Activated naive CD4-positive, alpha-beta T cell treated with anti-CD3 and anti-CD28 coated beads for 36 hours (primary cell): ENCODE measurements at regions not wholly inside any gene's neighbourhood (a gene's known extent, or its start where the extent isn't known, plus 50 kb on each side); places are given as distances from the start of the nearest gene placed in this dataset.
"Not testable (repeated sequence)": the region's sequence is repeated elsewhere in the genome, so short reads cannot be mapped to it uniquely, and the experiment has no call there.

Experiments
- CTCF ChIA-PET: fragments of 350-600 bp; sonication (Branson Sonifier 250); formaldehyde crosslinking; loops from one replicate; lab custom pipeline; 2021; ENCODE audit warnings: antibody characterized with exemption; lab: Charles Lee
- DNase-seq: peaks from one replicate; pipeline ENCODE4 v3.0.0-alpha.2; 2020
- H3K27ac Mint-ChIP-seq: one replicate; pipeline ENCODE4 v1.8.0; 2021; ENCODE audit warnings: mild to moderate bottlenecking, mixed read lengths
- H3K27me3 Mint-ChIP-seq: one replicate; pipeline ENCODE4 v1.8.0; 2021; ENCODE audit warnings: low read depth, mixed read lengths
- H3K36me3 Mint-ChIP-seq: one replicate; pipeline ENCODE4 v1.8.0; 2021; ENCODE audit warnings: low read depth, mixed read lengths
- H3K4me1 Mint-ChIP-seq: one replicate; pipeline ENCODE4 v1.8.0; 2021; ENCODE audit warnings: low read depth, mixed read lengths
- H3K4me3 Mint-ChIP-seq: one replicate; pipeline ENCODE4 v1.8.0; 2021; ENCODE audit warnings: mild to moderate bottlenecking, moderate library complexity, mixed read lengths
- H3K9me3 Mint-ChIP-seq: one replicate; pipeline ENCODE4 v1.8.0; 2021; ENCODE audit warnings: mixed read lengths
- intact Hi-C: fragments of 100-400 bp; cut with micrococcal nuclease; formaldehyde crosslinking; loops from one replicate; pipeline ENCODE4 v1.15.1; 2023

- intact Hi-C loops: no loop called here
- no peaks in the 10 kb centered on the region for H3K27me3 Mint-ChIP-seq
- no peak overlapping the region for H3K27ac Mint-ChIP-seq
- H3K36me3 Mint-ChIP-seq: no peaks in the 10 kb centered on the region
- CTCF ChIA-PET: no interaction called here
- H3K9me3 Mint-ChIP-seq: peaks cover 5% of the 10 kb centered on the region
- H3K4me3 Mint-ChIP-seq: no peak overlapping the region
- DNase-seq: no peak
- no peaks in the 10 kb centered on the region for H3K4me1 Mint-ChIP-seq
These were observed 875.5 kb downstream of the C4orf33 start for GRCh38 chr4:129971419-129971818.

- intact Hi-C loops: no loop called here
- no peaks in the 10 kb centered on the region for H3K27me3 Mint-ChIP-seq
- CTCF ChIA-PET: no interaction called here
- H3K36me3 Mint-ChIP-seq: no peaks in the 10 kb centered on the region
- H3K27ac Mint-ChIP-seq: no peak overlapping the region
- DNase-seq: no peak
- peaks cover 5% of the 10 kb centered on the region for H3K9me3 Mint-ChIP-seq
- no peaks in the 10 kb centered on the region for H3K4me1 Mint-ChIP-seq
- no peak overlapping the region for H3K4me3 Mint-ChIP-seq
These were observed 876.3 kb downstream of the C4orf33 start for GRCh38 chr4:129972257-129972656.

GRCh38 chr4:129974730-129975129 is 878.8 kb downstream of the C4orf33 start:
- Mint-ChIP-seq H3K4me1 (no peaks in the 10 kb centered on the region), H3K4me3 (no peak overlapping the region), H3K27me3 (no peaks in the 10 kb centered on the region), H3K36me3 (no peaks in the 10 kb centered on the region), H3K27ac (no peak overlapping the region), H3K9me3 (no peaks in the 10 kb centered on the region)
- no peak for DNase-seq
- intact Hi-C loops: no loop called here
- CTCF ChIA-PET: no interaction called here

GRCh38 chr4:129978315-129978714 is 882.4 kb downstream of the C4orf33 start:
- intact Hi-C loops: no loop called here
- Mint-ChIP-seq H3K4me1 (no peaks in the 10 kb centered on the region), H3K9me3 (no peaks in the 10 kb centered on the region), H3K36me3 (no peaks in the 10 kb centered on the region), H3K4me3 (no peak overlapping the region), H3K27ac (no peak overlapping the region), H3K27me3 (no peaks in the 10 kb centered on the region)
- CTCF ChIA-PET: no interaction called here
- no peak for DNase-seq

- intact Hi-C loops: no loop called here
- H3K9me3 Mint-ChIP-seq: peaks cover 5% of the 10 kb centered on the region
- no peak overlapping the region for H3K4me3 Mint-ChIP-seq
- no peak for DNase-seq
- H3K27ac Mint-ChIP-seq: no peak overlapping the region
- H3K4me1 Mint-ChIP-seq: no peaks in the 10 kb centered on the region
- H3K27me3 Mint-ChIP-seq: no peaks in the 10 kb centered on the region
- H3K36me3 Mint-ChIP-seq: no peaks in the 10 kb centered on the region
- CTCF ChIA-PET: no interaction called here
These were observed 893.0 kb downstream of the C4orf33 start for GRCh38 chr4:129988957-129989356.

GRCh38 chr4:129994715-129995114 is 898.8 kb downstream of the C4orf33 start:
- intact Hi-C loops: no loop called here
- no peak overlapping the region for H3K4me3 Mint-ChIP-seq
- no peaks in the 10 kb centered on the region for H3K4me1 Mint-ChIP-seq
- H3K27ac Mint-ChIP-seq: no peak overlapping the region
- CTCF ChIA-PET: no interaction called here
- peaks cover 1% of the 10 kb centered on the region for H3K9me3 Mint-ChIP-seq
- H3K36me3 Mint-ChIP-seq: no peaks in the 10 kb centered on the region
- DNase-seq: no peak
- no peaks in the 10 kb centered on the region for H3K27me3 Mint-ChIP-seq

- Mint-ChIP-seq H3K9me3 (peaks cover 1% of the 10 kb centered on the region), H3K4me3 (no peak overlapping the region), H3K4me1 (no peaks in the 10 kb centered on the region), H3K36me3 (no peaks in the 10 kb centered on the region), H3K27me3 (no peaks in the 10 kb centered on the region), H3K27ac (no peak overlapping the region)
- DNase-seq: no peak
- intact Hi-C loops: no loop called here
- CTCF ChIA-PET: no interaction called here
These were observed 902.6 kb downstream of the C4orf33 start for GRCh38 chr4:129998436-129999150.

GRCh38 chr4:129999156-129999555 is 903.2 kb downstream of the C4orf33 start:
- peaks cover 1% of the 10 kb centered on the region for H3K9me3 Mint-ChIP-seq
- DNase-seq: no peak
- no peak overlapping the region for H3K4me3 Mint-ChIP-seq
- no peaks in the 10 kb centered on the region for H3K36me3 Mint-ChIP-seq
- H3K27me3 Mint-ChIP-seq: no peaks in the 10 kb centered on the region
- intact Hi-C loops: no loop called here
- no peak overlapping the region for H3K27ac Mint-ChIP-seq
- no peaks in the 10 kb centered on the region for H3K4me1 Mint-ChIP-seq
- CTCF ChIA-PET: no interaction called here

- DNase-seq: no peak
- H3K4me1 Mint-ChIP-seq: no peaks in the 10 kb centered on the region
- no peak overlapping the region for H3K27ac Mint-ChIP-seq
- H3K9me3 Mint-ChIP-seq: no peaks in the 10 kb centered on the region
- intact Hi-C loops: no loop called here
- H3K36me3 Mint-ChIP-seq: no peaks in the 10 kb centered on the region
- CTCF ChIA-PET: no interaction called here
- H3K4me3 Mint-ChIP-seq: no peak overlapping the region
- no peaks in the 10 kb centered on the region for H3K27me3 Mint-ChIP-seq
These were observed 912.5 kb downstream of the C4orf33 start for GRCh38 chr4:130008461-130008860.

- CTCF ChIA-PET, H3K4me3 Mint-ChIP-seq, H3K9me3 Mint-ChIP-seq, H3K27me3 Mint-ChIP-seq, DNase-seq, H3K27ac Mint-ChIP-seq, H3K36me3 Mint-ChIP-seq, H3K4me1 Mint-ChIP-seq, intact Hi-C loops: not testable (repeated sequence)
These were observed 916.9 kb downstream of the C4orf33 start for GRCh38 chr4:130012806-130013205.

GRCh38 chr4:130021706-130022105 is 925.8 kb downstream of the C4orf33 start:
- no peak for DNase-seq
- intact Hi-C loops: no loop called here
- CTCF ChIA-PET: no interaction called here
- no peak overlapping the region for H3K27ac Mint-ChIP-seq
- no peaks in the 10 kb centered on the region for H3K4me1 Mint-ChIP-seq
- no peaks in the 10 kb centered on the region for H3K9me3 Mint-ChIP-seq
- no peaks in the 10 kb centered on the region for H3K36me3 Mint-ChIP-seq
- H3K27me3 Mint-ChIP-seq: no peaks in the 10 kb centered on the region
- H3K4me3 Mint-ChIP-seq: no peak overlapping the region

- Mint-ChIP-seq H3K27me3 (no peaks in the 10 kb centered on the region), H3K9me3 (no peaks in the 10 kb centered on the region), H3K27ac (no peak overlapping the region), H3K4me1 (no peaks in the 10 kb centered on the region), H3K4me3 (no peak overlapping the region), H3K36me3 (no peaks in the 10 kb centered on the region)
- intact Hi-C loops: no loop called here
- DNase-seq: no peak
- CTCF ChIA-PET: no interaction called here
These were observed 927.1 kb downstream of the C4orf33 start for GRCh38 chr4:130023088-130023487.

GRCh38 chr4:130025701-130026100 is 929.7 kb downstream of the C4orf33 start:
- no peak overlapping the region for H3K27ac Mint-ChIP-seq
- intact Hi-C loops: no loop called here
- CTCF ChIA-PET: no interaction called here
- H3K36me3 Mint-ChIP-seq: no peaks in the 10 kb centered on the region
- no peak for DNase-seq
- no peaks in the 10 kb centered on the region for H3K27me3 Mint-ChIP-seq
- H3K4me1 Mint-ChIP-seq: no peaks in the 10 kb centered on the region
- H3K4me3 Mint-ChIP-seq: no peak overlapping the region
- H3K9me3 Mint-ChIP-seq: no peaks in the 10 kb centered on the region
